Testis (tissue), 2 donors: ENCODE measurements at regions not wholly inside any gene's neighbourhood (a gene's known extent, or its start where the extent isn't known, plus 50 kb on each side); places are given as distances from the start of the nearest gene placed in this dataset.

Experiments
- CTCF ChIP-seq, 3 experiments: fragments of 450-650 bp in 2 of 3; fragments of 200-600 bp in 1 of 3; sonication (generic) in 1 of 3; IDR thresholded peaks; one replicate each; pipeline ENCODE4 v1.5.1; 2016 to 2019; ENCODE audit warnings: antibody characterized with exemption in 3 of 3, mild to moderate bottlenecking in 2 of 3, moderate library complexity in 1 of 3
- POLR2A ChIP-seq: fragments of 450-650 bp; IDR thresholded peaks from one replicate; pipeline ENCODE4 v1.6.1; 2017; ENCODE audit warnings: antibody characterized with exemption, mild to moderate bottlenecking, moderate library complexity

GRCh38 chr2:183536290-183536689 lies 412.0 kb downstream of the NUP35 start:
- TF ChIP-seq CTCF (IDR thresholded peaks at IDR 0.05) (no peak), POLR2A (no peak)
